IPS-18c (cell line): ENCODE measurements at regions not wholly inside any gene's neighbourhood (a gene's known extent, or its start where the extent isn't known, plus 50 kb on each side); places are given as distances from the start of the nearest gene placed in this dataset.
"Not testable (repeated sequence)": the region's sequence is repeated elsewhere in the genome, so short reads cannot be mapped to it uniquely, and the experiment has no call there.

Experiments
- H3K4me3 ChIP-seq: 2 replicates; pipeline ENCODE4 v1.7.0; 2013; ENCODE audit warnings: low read depth, mild to moderate bottlenecking, low read length, moderate library complexity; ENCODE audit not compliant: insufficient read depth
- H3K9me3 ChIP-seq: one replicate; pipeline ENCODE4 v1.6.1; 2013; ENCODE audit warnings: mild to moderate bottlenecking, low read length, moderate library complexity; ENCODE audit not compliant: control insufficient read depth, insufficient read depth

- H3K4me3 ChIP-seq: no peak overlapping the region
- H3K9me3 ChIP-seq: no peaks in the 10 kb centered on the region
Measured at GRCh38 chr12:126443977-126444376, 1378.7 kb downstream of the AACS start.

DNA sequence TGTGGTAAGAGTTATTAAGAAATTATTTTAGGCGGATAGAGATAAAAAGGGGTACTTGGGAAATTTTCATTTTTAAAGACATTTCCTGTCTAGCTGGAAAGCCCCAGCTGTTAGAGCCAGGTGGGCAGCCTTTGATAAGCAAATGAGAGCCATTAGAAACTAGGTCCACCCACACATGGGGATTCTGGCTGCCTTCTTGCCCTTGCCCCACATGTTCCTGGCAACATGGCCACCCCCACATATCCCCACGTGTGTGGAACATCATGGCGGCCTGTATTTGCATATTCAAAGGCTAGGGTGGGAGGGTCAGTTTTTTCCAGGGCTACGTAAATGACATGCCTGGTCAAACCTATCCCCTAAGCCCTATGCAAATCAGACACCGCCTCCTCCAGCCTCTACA lies 1382.1 kb downstream of the AACS start:
- Histone ChIP-seq H3K4me3 (no peak overlapping the region), H3K9me3 (no peaks in the 10 kb centered on the region)

GRCh38 chr12:126451809-126452208 lies 1386.6 kb downstream of the AACS start:
- no peak overlapping the region for H3K4me3 ChIP-seq
- no peaks in the 10 kb centered on the region for H3K9me3 ChIP-seq

- not testable (repeated sequence) for H3K9me3 ChIP-seq, H3K4me3 ChIP-seq
Measured at GRCh38 chr12:126452686-126453085, 1387.5 kb downstream of the AACS start.

DNA sequence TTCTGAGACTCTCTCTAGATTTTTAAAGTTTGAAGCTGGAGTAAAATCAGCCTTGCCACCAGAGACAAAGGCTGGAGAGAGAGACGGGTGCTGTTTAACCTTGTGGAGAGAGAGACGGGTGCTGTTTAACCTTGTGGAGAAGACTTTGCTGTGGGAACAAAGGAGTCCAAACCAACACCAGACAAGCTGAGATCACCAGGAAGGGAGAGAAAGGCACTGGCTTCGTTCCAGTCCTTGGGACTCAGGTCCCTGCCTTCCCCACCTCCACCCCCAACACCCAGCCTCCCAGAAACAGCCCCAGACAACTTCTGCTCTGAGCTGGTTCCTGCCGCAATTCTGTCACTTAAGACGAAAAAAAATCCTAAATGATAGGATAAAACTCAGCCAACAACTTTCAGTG lies 1389.3 kb downstream of the AACS start:
- Histone ChIP-seq H3K9me3 (peaks cover 2% of the 10 kb centered on the region), H3K4me3 (no peak overlapping the region)

DNA sequence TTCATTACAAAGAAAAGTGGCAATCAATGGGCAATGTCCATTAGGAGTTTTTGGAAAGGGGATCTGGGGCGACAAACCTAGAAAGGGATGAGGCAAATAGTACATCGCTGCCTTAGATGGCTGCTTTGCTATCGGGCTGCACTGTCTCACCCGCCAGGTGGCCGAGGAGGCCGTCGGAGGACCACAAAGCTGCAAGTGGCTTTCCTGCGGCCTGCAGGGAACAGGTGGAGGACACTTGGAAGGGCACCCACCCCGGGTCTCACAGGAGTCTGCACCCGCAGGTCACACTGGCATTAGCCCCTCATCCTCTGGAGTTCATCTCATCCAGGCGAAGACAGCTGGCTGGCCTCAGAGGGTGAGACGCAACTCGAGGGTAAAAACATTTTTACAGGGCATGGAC lies 1392.5 kb downstream of the AACS start:
- Histone ChIP-seq H3K9me3 (peaks cover 2% of the 10 kb centered on the region), H3K4me3 (no peak overlapping the region)

DNA sequence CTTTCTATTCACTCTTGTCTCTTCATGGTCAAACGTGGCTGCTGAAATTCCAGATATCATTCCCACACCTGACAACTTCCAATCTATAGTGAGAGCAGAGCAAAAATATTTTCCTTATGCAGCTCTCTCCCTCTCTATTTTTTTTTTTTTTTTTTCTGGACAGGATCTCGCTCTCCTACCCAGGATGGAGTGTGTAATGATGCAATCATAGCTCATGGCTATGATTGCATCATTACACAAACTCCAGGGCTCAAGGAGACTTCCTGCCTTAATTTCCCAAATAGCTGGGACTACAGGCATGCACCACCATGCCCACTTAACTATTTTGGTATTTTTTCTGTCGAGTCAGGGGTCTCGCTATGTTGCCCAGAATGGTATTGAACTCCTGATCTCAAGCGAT lies 1398.9 kb downstream of the AACS start:
- no peak overlapping the region for H3K4me3 ChIP-seq

GRCh38 chr12:126469211-126469610 lies 1404.0 kb downstream of the AACS start:
- Histone ChIP-seq H3K4me3 (no peak overlapping the region), H3K9me3 (no peaks in the 10 kb centered on the region)

More for the DNA sequence above, 1398.9 kb downstream of the AACS start:
- no peaks in the 10 kb centered on the region for H3K9me3 ChIP-seq

GRCh38 chr12:126474703-126475102 lies 1409.5 kb downstream of the AACS start:
- no peaks in the 10 kb centered on the region for H3K9me3 ChIP-seq
- H3K4me3 ChIP-seq: no peak overlapping the region

DNA sequence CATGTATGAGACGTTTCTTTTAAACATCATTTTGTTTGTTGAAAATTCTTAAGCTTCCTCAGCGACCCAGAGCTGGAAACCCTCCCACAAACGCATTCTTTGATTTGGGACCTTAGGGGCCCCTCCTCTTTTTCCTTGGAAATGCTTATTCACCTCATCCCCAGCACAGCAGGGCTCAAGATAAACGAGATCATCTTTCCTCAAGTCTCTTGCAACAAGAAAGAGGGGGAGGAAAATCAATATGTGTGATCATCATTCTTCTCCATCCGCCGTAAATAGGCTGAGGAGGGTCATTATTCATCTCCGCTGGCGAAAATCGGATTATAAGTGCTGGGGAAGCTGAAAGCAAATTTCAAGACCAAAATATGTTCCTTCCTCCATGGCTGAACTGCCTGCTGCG lies 1415.2 kb downstream of the AACS start:
- H3K4me3 ChIP-seq: no peak overlapping the region
- H3K9me3 ChIP-seq: no peaks in the 10 kb centered on the region

DNA sequence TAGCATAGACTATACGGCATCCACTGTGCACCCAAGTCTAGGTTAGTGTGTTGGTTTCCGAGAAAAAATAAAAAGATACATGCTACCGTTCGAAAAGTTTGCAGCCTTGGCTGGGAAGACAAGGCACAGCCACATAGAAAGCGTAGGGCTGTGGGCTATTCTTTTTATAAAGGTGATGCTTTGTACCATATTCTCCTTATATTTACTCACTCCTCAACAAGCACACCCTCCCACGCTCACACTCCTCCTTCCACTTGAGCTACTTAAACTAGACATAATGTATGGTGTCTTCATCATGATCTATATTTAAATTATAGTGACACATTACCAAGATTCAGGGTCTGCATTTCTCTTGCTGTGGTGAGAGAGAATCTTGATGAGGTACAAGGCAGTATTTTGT lies 1416.5 kb downstream of the AACS start:
- Histone ChIP-seq H3K9me3 (no peaks in the 10 kb centered on the region), H3K4me3 (no peak overlapping the region)

GRCh38 chr12:126482238-126482889 lies 1417.1 kb downstream of the AACS start:
- no peak overlapping the region for H3K4me3 ChIP-seq
- H3K9me3 ChIP-seq: no peaks in the 10 kb centered on the region

DNA sequence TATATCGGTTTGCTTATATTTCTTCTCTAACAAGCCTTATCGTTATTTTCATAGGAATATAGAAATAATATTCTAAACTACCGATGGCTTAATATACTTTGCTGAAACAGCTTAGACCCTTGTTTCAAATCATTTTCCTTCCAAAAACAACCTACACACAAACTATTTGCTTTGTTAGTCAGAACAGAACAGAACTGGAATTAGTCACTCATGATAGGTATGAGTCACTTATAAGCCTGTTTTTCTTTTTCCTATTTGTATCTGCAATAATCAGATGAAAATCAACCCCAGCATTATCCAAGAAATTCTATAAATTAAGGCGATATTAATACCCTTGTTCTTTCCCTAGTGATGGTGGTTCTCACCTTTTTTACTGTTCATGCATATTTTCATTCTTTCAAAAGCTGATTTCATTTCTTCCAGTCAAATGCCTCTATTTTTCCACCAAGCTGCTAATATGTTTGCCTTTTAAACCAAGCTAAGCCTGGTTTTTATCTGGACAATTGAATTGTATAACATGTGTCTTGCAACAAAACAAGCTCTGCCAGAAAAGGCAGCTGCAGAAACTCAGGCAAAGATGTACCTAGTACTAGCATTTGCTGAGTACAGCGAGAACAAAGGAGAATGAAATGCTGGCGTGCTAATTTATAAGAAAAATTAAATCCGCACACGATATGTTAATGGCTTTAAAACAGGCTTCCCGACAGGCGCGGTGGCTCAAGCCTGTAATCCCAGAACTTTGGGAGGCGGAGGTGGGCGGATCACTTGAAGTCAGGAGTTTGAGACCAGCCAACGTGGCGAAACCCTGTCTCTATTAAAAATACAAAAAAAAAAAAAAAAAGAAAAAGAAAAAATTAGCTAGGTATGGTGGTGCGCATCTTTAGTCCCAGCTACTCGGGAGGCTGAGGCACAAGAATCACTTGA lies 1418.2 kb downstream of the AACS start:
- H3K9me3 ChIP-seq: no peaks in the 10 kb centered on the region
- no peak overlapping the region for H3K4me3 ChIP-seq

GRCh38 chr12:126487431-126487980 lies 1422.3 kb downstream of the AACS start:
- Histone ChIP-seq H3K9me3 (peaks cover 4% of the 10 kb centered on the region), H3K4me3 (no peak overlapping the region)

GRCh38 chr12:126488806-126489205 lies 1423.6 kb downstream of the AACS start:
- Histone ChIP-seq H3K9me3 (peaks cover 4% of the 10 kb centered on the region), H3K4me3 (no peak overlapping the region)

GRCh38 chr12:126492181-126492580 lies 1426.9 kb downstream of the AACS start:
- no peak overlapping the region for H3K4me3 ChIP-seq
- H3K9me3 ChIP-seq: peaks cover 4% of the 10 kb centered on the region

- Histone ChIP-seq H3K4me3 (no peak overlapping the region), H3K9me3 (peaks cover 4% of the 10 kb centered on the region)
Measured at GRCh38 chr12:126493366-126494108, 1428.3 kb downstream of the AACS start.
